GM12872 (cell line): ENCODE measurements at regions not wholly inside any gene's neighbourhood (a gene's known extent, or its start where the extent isn't known, plus 50 kb on each side); places are given as distances from the start of the nearest gene placed in this dataset.

ENCODE experiments used
- TF ChIP-seq, protein P1 (sequence below): IDR thresholded peaks from 3 replicates; pipeline ENCODE4 v1.5.1; 2011; ENCODE audit warnings: low read depth, mild to moderate bottlenecking, low read length, moderate library complexity; ENCODE audit not compliant: insufficient read depth

DNA sequence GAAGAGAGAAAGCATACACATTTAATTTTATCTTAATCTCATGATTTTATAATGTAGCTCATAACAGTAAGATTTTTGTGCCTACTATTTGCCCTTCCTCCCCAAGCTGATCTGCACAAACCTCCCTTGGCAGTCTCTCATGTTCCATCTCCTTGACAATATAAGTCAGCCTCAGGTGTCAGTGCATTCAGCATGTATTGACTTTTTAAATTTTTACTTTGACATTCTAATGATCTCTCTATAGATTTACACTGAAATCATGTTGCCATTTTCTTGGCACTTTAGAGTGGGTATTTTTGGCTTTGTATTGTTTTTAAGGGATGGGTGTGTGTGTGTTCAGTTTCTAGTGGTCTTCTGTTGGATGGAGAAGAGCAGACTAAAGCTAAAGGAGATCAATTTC lies 505.3 kb upstream of the CPEB2 start:
- TF ChIP-seq, protein P1, sequence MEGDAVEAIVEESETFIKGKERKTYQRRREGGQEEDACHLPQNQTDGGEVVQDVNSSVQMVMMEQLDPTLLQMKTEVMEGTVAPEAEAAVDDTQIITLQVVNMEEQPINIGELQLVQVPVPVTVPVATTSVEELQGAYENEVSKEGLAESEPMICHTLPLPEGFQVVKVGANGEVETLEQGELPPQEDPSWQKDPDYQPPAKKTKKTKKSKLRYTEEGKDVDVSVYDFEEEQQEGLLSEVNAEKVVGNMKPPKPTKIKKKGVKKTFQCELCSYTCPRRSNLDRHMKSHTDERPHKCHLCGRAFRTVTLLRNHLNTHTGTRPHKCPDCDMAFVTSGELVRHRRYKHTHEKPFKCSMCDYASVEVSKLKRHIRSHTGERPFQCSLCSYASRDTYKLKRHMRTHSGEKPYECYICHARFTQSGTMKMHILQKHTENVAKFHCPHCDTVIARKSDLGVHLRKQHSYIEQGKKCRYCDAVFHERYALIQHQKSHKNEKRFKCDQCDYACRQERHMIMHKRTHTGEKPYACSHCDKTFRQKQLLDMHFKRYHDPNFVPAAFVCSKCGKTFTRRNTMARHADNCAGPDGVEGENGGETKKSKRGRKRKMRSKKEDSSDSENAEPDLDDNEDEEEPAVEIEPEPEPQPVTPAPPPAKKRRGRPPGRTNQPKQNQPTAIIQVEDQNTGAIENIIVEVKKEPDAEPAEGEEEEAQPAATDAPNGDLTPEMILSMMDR: no peak

DNA sequence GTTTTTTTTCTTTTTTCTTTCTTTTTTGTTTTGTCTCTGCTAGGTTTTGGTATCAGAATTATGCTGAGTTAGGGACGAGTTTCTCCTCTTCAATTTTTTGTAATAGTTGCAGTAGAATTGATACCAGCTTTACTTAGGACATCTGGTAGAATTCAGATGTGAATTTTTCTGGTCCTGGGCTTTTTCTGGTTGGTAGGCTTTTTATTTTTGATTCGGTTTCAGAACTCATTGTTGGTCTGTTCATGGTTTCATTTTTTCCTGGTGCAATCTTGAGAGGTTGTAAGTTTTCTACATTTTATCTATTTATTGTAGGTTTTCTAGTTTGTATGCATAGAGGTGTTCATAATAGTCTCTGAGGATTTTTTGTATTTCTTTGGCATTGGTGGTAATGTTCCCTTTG lies 498.1 kb upstream of the CPEB2 start:
- TF ChIP-seq, protein P1: no peak

DNA sequence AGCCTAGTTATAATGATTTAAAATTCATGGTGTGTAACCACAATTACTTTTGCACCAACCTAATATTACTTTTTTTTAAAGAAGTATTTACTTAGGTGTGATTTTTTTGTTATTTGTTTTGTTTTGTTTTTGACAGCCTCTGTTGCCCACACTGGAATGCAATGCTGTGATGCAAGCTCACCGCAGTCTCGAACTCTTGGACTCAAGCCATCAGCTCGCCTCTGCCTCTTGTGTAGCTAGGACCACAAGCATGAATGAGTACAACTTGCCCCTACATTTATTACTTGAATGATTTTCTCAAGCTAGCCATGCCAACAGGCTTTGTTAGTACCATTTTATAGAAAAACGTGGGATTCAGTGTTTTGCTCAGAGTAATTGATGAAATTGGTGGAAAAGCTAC lies 488.8 kb upstream of the CPEB2 start:
- TF ChIP-seq, protein P1: no peak

DNA sequence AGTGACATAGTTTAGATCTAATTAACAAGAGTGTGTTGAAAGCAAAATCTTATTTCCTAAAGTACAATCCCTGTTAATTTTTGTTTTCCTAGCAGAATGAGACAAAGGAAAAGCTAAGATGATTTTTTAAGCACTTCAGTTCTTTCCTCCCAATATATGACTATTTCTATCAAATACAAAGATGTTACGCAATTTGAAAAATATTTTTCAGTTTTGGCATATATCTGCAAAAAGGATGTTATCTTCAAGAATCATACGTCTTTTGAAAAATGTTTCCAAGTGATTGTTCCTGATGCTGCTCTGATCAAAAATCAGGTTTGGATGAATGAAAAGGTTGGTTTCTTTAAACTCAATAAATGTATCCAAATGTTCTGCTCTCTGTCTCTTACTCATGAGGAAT lies 486.7 kb upstream of the CPEB2 start:
- TF ChIP-seq, protein P1: no peak

DNA sequence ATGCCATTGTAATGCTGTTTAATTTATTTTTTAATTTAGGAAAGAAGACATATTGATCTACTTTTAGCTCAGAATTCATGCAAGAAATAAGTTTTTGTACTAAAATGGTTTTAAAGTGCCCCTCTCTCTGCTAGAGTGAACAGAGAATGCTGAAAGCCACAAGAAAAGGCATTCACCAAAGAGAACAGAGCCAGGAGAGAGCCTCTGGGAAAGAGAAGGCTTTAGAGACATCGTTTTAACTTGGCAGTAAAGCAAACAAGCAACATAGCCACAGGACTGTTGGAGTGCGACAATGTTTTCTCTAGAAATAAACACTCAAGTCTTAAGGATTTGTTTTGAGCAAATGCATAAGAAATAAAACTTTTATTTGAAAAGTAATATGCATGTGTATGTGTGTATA lies 484.1 kb upstream of the CPEB2 start:
- TF ChIP-seq, protein P1: no peak

DNA sequence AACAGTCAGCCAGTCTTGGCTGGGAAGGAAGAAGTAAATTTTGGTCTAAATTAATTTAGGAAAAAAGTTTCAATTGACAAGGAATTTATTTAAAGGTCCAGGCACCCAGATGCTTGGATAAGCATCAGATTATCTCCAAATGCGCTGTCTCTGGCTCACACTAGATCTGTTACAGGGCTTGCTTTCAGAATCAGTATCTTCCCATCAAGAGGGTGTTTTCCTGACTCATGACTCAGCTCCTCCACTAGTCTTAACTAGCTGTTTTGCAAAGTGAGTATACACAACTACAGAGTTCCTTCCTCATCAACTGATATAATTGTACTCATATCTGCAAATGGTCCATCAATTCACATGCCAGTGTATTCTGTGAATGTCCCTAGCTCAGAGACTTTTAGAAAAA lies 482.1 kb upstream of the CPEB2 start:
- TF ChIP-seq, protein P1: no peak

DNA sequence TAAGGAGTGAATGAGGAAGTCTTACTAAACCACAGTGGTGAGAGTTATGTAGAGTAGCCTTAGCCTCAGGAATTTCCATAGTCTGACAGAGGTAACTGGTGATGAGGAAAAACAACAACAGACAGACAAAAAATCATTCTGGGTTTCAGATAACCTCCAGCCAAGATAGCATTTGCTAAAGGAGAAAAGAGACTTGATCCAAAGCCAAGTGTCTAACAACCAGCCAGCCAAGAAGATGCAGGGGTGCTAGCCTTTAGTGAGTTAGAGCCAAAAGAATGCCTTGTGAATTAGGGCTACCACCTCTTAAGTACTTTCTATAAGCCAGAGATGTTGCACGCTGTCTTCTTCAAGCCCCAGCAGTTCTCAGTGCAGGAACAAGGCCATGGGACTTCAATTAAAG lies 478.0 kb upstream of the CPEB2 start:
- TF ChIP-seq, protein P1: no peak

DNA sequence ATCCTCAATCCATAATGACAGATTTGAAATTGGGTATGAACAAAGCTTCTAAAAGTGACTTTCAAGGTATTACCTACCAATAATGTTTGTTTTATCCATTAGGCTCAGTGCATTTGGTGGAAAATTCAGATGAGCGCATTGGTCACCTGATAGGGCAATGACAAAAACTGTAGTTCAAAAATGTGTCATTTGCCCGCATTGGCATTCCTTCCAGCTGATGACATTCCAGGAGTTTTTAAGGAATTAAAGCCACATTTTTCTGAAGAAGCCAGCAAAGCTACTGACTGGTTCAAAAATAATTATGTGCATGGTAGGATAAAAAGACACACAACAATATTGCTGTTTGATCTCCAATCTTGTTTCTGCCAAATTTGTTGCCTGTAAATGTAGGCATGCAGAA lies 473.4 kb upstream of the CPEB2 start:
- TF ChIP-seq, protein P1: no peak
